Fibroblast of upper back skin (primary cell): ENCODE measurements at regions not wholly inside any gene's neighbourhood (a gene's known extent, or its start where the extent isn't known, plus 50 kb on each side); places are given as distances from the start of the nearest gene placed in this dataset.
"Not testable (repeated sequence)": the region's sequence is repeated elsewhere in the genome, so short reads cannot be mapped to it uniquely, and the experiment has no call there.

Experiments
- DNase-seq: peaks from one replicate; pipeline ENCODE4 v3.0.0-alpha.2; 2013

DNA sequence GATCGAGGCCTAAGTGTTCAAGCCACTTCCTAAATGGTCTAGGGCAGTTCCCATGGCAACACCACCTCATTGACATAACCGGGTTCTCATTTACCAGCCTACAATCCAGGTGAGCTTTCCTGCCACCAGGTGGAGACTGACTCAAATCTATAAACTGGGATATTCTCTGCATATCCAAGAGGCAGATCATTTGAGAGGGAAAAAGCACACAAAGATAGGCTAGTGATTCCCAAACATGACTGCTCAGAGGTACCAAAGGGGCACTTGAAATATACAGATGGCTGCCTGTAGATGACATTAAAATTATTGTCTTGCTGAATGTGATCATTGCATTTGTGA, 141.3 kb upstream of the PROK2 start:
- DNase-seq = peak; percentile 11

DNA sequence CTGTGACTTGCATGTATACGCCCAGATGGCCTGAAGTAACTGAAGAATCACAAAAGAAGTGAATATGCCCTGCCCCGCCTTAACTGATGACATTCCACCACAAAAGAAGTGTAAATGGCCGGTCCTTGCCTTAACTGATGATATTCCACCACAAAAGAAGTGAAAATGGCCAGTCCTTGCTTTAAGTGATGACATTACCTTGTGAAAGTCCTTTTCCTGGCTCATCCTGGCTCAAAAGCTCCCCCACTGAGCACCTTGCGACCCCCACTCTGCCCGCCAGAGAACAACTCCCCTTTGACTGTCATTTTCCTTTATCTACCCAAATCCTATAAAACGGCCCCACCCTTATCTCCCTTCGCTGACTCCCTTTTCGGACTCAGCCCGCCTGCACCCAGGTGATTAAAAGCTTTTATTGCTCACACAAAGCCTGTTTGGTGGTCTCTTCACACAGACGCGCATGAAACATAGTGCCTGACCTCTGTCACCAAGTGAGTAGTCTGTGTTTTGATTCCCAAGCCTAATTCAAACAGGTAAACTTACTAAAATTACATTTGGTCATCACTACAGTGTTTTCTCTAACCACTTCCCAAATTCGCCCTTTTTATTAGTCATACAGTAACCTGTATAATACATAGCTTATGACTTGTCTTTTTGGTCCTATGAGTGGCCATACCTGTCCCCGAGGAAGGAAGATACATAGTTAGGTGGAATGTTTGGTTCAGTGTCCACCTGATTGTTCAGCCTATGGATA, 140.7 kb upstream of the PROK2 start:
- DNase-seq = not testable (repeated sequence)

DNA sequence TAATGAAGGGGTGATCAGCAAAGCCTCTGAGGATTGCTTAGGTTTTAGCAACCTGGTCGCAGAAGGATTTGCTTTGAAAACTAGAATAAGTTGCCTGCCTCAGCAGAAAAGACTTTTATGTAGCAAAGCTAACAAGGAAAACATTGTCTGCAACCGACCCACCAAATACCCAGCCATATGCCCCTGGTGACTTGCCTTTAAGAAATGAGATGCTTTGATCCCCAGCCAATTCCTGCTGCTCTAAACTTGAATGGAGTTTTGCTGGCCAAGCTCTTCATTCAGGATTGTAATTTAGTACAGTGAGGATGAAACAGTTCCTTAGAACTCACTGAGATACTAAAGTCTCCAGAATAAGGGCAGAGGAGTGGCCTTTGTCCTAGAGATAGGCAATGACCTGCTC, 139.8 kb upstream of the PROK2 start:
- no peak for DNase-seq

DNA sequence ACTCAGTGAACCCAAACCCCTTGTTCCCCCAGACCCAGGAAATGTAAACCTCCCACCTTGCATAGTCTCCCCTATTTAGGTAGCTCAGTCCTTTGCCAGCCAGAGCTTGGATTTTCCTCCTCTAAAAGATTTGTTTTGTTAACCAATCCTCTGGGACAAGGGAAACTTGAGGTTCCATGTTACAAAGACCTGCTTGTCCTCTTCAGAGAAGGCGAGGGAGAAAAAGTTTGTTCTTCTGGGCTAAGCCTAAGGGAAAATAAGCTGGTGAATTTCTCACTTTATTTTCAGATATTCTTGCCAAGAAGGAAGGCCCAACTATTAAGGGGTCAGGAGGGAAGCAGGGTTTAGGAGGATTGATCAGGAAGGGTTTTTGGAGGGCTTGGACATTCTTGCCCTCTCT, 136.1 kb upstream of the PROK2 start:
- no peak for DNase-seq

DNA sequence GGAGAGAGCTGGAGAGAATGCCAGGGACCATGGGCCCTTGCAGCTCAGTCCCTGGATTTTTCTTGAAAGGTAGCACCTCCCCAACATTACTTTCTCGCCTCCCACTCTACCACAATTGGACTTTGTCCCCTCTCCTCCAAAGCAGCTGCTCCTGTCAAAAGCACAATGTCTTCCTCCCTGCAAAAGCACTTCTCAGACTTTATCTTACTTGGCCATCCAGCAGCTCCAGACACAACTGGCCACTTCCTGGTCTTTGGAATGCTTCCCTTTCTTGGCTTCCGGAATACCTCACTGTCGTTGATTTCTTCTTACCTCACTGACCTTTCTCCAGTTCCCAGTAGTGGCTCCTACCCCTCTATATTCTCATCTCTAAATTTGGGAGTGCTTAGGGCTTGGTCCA, 134.6 kb upstream of the PROK2 start:
- no peak for DNase-seq

DNA sequence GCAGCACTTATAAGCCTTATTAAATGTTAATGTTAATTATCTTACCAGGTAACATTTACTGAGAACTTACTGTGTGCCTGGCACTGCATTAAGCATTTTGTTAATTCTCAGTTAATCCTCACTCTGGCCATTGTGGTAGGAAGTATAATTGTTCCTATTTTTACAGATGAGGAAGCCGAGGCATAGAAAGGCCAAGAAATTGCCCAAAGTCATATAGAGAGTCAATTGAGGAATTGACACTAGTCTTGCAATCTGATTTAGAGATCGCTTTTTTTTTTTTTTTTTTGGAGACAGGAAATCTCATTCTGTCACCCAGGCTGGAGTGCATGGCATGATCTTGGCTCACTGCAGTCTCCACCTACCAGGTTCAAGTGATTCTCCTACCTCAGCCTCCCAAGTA, 132.6 kb upstream of the PROK2 start:
- DNase-seq = no peak

DNA sequence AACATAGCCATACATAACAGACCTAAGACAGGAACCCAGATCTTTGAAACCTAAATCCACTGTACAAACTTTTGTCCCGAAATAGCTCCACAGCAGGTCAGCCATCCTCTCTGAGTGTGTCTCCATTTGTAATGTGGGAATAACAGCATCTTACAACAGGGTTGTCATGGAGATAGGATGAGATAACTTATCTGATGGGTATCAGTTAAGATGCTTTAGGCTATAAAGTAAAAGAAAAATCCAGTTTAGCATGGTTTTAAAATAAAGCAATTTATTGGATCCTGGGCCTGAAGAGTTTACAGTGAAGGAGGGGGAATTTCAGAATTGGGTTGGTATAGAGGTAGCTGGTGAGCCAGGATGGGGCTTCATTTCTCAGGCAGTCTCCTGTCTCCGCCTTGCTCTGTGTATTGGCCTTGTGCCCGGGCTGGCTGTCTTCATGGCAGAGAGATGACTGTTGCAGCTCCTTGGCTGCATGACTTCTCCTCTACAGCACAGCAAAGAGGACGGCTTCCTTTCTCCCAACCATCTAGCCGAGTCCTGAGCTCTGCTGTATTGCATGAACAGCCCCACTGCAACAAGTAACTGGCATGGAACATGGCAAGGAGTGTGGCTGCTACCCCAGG, 131.9 kb upstream of the PROK2 start:
- DNase-seq = peak; percentile 36

DNA sequence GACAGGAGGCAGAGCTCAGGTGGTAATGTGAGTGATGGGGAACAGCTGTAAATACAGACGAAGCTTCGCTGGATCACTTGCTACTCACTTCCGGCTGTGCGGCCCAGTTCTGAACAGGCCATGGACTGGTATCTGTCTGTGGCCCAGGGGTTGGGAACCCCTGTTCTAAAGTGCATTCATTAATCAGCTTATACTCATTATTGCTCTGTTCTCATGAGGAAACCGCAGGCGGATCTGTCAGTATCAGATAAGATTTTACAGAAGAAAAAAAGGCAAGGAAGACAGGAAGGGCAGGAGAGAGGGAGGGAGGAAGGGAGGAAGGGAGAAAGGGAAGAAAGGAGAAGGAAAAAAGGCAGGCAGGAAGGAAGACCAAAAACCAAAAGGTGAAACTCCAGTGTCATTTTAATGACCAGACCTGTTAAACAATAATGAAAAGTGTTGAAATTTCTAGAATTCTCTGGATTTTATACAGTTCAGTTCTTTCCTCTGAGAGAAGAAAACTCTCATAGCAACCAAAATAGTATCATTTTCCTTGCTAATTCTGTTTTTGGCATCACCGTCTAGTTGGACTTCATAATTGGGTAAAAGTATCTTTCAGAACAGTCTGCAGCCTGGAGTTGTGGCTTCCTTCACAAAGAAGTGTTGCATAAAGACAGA, 128.0 kb upstream of the PROK2 start:
- DNase-seq = no peak

DNA sequence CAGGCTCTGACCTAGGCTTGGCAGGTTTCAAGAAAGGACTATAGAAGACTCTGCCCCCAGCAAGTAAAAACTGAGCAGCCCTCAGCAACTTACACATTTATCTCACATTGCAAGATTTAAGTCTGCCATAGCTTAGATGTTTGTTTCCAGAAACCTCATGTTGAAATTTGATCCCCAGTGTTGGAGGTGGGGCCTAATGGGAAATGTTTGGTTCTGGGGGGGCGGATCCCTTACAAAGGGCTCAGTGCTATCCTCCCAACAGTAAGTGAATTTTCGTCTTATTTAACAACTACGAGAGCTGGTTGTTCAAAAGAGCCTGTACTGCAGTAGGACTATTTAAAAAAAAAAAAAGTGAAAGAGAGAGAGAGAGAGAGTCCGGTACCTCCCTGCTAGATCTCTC, 125.2 kb upstream of the PROK2 start:
- DNase-seq = no peak

DNA sequence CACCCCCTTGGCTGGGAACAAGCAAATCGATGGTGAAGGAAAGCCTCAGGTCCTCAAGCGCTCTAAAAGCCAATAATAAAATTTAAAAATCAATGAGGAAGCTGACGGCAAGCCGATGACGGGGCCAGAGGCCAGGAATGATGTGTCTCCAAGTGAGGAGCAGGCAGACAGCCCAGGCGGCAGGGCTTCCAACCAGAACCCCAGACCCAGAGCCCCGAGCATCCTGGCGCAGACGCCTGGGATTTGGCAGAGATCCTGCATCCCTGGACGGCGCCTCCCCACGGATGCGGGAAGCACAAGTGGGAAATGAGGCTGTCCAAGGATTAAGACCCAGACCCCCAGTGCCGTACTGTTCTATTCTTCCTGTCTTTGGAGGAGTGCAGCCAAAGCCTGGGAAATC, 123.0 kb upstream of the PROK2 start:
- no peak for DNase-seq

DNA sequence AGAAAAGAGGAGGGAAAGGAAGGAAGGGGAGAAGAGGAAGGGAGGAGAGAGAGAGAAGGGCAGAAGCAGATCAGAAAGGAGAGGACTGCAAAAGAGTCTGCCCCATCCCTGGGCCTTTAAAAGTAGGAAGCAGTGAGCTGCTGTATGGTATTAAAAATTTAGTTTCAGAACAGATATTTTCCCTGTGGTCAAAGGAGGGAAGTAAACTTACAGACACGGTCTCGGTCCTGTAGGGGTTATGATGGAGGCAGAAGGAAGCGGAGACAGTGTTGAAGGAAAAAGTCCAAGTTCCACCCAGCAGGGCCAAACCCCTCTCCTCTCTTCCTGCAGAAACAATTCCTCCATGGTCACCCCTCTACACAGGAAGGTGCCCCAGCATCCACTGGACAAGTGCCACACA, 122.0 kb upstream of the PROK2 start:
- no peak for DNase-seq

DNA sequence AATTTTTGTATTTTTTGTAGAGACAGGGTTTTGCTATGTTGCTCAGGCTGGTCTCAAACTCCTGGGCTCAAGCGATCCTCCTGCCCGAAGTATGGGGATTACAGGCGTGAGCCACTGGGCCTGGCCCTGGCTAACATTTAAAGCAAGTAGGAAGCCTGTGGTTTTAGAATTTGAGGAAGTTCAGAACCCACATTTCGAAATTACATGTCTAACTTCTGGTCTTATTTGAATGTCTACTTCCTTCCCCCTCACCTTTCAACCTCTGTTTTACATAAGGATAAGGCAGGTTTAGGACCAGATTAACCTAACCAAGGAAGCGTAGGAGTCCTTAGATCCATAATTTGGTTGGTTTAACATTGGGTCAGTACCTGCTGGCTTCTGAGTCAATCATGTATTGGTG, 120.5 kb upstream of the PROK2 start:
- DNase-seq = no peak

DNA sequence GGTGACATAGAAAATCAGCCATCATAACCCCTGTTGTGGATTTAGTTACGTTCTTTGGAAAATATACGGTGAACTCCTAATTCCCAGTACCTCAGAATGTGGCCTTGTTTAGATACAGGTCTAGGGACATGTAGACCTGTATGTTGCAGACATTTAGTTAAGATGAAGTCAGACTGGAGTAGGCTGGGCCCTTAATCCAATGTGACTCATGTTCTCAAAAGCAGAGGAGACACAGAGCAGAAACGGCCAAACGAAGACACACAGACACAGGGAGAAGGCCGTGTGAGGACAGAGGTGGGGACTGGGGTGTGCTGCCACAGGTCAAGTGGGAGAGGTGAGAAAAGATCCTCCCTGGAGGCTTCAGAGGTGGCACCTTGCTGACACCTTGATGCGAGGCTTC, 119.0 kb upstream of the PROK2 start:
- no peak for DNase-seq

DNA sequence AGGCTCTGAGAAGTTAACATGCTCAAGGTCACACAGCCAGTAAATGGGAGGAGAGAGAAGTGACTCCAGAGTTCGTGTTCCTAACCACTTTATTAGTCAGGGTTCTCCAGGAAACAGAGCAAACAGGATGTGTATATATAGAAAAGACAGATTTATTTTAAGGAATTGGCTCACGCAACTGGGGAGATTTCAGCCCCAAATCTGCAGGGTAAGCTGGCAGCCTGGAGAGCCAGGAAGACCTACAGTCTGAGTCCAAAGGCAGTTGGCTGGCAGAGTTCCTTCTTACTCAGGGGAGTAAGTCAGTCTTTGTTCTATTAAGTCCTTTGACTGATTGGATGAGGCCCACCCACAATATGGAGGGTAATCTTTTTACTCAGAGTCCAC, 118.2 kb upstream of the PROK2 start:
- DNase-seq = no peak

DNA sequence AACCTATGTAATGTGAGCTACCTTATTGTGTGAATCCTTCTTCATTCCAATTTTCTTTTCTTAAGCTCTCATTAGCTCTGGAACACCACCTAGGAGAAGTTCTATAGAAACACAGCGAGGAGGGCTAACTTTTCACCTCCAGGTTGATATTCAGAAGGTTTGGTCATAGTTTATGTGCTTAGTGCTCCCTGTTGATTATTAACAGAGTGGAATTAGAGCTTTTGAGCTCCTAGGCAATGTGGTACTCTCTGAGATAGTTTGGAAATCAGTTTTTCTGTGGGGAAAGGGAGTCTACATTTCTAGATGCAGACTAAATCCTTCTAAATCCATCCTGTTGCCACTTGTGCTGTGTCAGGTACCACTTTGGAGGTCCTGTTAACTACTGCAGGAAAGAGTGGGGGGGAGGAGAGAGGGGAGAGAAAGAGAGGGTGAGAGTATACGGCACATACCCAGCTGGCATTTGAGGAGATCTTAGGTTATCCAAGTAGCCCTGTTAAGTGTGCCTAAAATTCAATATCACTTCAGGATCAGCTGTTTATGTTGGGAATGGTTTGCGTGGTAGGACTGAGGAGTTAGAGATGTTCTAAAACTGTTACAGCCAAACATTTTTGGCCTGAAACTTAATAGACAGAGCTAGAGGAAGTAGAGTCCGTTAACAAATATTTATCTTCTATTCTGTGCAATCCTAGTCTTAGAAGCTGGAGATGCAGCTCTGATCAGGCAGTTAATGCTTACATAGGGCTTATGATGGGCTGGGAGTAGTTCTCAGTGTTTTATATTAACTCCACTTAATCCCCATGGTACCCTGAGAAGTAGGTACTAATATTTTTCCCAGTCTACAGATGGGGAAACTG, 117.5 kb upstream of the PROK2 start:
- DNase-seq = no peak

DNA sequence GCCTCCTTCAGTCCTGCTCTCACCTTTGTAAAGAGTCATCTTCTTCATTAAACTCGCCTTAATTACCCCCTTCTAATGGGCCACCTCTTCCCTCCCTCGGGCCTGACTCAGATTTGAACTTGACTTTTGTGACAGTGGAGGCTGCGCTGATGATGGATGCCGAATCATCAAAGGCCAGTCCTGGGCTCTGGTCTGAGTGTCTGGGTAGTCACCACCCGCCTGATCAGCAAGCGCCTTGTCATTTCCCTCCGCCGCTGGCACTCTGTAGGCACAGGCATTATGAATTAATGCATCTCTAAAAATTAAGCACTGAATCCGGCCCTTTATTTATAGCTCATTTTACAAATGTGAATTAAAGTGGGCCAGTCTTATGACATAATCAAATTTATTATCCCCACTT, 116.7 kb upstream of the PROK2 start:
- no peak for DNase-seq

DNA sequence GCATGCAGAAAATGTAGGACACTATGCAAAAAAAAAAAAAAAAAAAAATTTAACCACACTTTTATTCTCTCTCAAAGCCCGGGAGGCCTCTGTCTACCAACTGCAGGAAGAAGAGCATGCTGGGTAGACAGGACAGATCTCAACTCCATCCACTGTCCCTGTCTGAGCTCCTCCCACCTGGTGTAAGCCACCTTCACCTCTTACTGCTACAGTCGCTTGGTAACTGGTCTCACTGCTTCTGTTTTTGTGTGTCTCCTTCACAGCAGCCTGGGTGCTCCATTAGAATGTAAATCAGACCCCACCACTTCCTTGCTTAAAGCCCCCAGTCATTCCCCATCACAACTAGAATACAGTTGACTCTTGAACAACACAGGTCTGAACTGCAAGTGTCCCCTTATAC, 115.1 kb upstream of the PROK2 start:
- DNase-seq = no peak

DNA sequence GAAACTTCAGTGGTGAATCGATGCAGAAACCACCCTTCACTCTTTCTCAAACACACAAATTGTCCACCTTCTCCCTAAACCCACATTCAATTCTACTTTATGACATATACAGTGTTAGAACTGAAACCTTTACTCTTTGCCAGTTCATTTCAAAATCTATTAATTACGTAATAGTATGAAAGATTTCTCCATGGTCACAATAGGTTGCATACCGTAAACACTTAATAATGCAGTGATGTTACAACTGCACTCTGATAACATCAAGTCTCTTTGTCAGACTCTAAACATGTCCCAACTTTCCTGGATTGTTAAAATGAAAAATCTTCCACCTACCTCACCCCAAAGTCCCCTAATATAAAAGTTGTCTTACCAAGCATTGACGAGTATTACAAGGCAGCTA, 111.8 kb upstream of the PROK2 start:
- no peak for DNase-seq

DNA sequence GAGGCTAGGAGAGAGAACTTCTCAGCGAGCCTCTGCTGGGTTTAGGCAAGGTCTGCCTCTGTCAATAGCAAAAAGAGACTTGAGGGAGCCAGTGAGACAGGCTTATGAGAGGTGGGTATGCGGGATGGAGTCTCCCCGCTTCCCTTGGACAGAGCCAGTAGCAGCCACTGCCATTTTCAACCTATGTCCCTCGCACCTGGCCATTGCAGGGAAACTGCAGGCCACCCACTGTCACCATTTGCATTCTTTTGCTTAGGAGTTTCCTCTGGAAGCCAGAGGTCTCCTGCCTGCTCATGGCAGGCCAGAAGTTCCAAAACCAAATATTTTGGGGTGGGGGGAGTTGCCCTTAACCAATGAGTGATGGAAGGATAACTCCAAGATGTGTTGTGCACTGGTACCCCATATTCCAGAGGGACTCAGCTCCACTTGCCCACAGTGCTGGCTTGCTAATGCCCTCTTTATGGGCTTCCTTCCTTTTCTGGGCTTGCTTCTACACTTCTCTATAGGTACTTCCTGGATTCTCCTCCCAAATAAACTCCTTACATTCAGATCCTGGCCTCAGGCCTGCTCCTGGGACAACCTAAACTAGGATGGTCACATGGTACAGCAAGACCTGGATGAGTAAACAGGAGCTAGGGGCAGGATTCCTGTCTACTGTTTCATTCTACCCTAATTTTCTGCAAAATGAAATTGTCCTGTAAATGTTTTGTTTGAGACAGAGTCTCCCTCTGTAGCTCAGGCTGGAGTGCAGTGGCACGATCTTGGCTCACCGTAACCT, 108.9 kb upstream of the PROK2 start:
- DNase-seq = no peak

DNA sequence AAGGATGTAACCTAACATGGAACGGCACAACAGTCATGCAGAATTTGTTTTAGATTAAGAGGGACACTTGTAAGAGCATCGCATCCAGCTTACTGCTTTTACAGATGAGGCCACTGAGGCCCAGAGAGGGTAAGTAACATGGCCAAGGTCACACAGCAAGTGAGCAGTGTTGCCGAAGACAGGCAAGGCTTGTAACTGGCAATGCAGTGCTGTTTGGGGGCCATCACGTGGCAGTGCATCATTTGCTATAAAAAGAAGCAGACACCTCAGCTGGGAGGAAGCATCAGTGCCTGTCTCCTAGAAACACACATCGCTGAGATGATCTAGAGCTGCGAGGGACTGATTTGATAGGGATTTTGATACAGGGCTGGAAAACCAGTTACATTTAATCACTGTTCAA, 108.2 kb upstream of the PROK2 start:
- DNase-seq = no peak

DNA sequence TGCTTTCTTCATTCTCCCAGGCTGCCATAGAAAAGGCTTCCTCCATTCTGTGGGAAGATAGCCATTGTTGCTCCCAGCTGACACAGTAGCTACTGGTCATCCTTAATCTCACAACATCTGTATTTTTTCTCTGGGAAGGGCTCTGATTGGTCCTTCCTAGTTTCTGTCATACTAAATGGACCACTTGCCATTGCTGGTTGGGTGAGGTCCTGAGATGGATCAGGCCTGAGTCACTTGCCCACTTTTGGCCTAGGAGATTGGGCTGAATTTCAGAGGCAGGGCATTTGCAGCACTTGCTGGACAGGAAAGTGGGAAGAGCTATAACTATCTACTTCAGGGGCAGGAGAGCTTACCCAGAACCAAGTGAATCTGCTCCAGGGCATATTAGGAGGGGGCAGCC, 106.5 kb upstream of the PROK2 start:
- no peak for DNase-seq

DNA sequence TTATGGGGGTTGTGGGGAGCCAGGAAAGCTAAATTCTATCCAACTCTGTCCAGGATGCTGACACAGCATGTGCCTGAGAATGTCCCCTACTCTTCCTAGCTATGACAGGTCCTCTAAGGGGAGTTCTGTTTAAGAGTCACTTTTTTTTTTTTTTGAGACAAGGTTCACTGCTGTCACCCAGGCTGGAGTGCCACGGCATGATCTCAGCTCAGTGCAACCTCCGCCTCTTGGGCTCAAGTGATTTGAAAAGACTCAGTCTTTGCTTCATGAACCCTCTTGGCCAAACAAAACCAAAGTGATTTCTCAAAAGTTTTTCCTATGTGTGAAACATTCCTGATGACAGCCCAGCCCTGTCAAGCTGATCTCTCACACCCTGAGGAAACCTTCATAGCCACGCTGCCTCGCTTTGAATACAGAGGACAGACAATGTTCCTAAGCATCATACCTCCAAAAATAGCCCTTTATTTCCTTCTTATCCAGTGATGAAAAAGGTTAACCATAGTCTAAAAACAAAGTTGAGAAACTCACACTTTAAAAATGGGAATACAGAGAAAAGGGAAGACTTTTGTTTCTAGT, 105.5 kb upstream of the PROK2 start:
- no peak for DNase-seq

DNA sequence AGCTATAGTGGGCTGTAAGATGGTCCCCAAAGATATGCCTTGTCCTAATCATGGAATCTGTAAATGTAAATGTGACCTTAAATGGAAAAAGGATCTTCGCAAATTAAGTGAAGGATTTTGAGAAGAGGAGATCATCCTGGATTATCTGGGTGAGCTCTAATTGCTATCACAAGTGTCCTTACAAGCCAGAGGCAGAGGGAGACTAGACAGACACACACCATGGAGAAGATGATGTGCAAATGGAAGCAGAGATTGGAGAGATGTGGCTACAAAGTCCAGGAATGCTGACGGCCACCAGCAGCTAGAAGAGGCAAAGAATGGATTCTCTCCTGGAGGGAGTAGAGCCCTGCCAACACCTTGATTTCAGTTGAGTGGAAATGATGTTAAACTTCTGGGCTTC, 102.3 kb upstream of the PROK2 start:
- DNase-seq = no peak
